Heart left ventricle (tissue), 16 donors: ENCODE measurements at regions not wholly inside any gene's neighbourhood (a gene's known extent, or its start where the extent isn't known, plus 50 kb on each side); places are given as distances from the start of the nearest gene placed in this dataset.
"Not testable (repeated sequence)": the region's sequence is repeated elsewhere in the genome, so short reads cannot be mapped to it uniquely, and the experiment has no call there.

Experiments
- ATAC-seq, 4 donors: fragments of 200-7000 bp; cut with Tn5 transposase; one replicate each; pipeline ENCODE4 v1.9.1; 2020 to 2022; ENCODE audit warnings: moderate library complexity in 4 of 4, mild to moderate bottlenecking in 3 of 4, moderate number of reproducible peaks in 1 of 4
- DNase-seq, 5 donors: peaks; one replicate each; pipeline ENCODE4 v3.0.0-alpha.2; 2020
- H3K27ac ChIP-seq, 12 donors: fragments of 200-600 bp; sonication (generic) in 4 of 12; one replicate each; pipeline versions ENCODE4 v1.5.0 to v1.8.0; 2016 to 2022; ENCODE audit warnings: mild to moderate bottlenecking in 2 of 12
- H3K27me3 ChIP-seq, 9 donors: fragments of 200-600 bp; sonication (generic) in 2 of 9; one replicate each; pipeline versions ENCODE4 v1.5.1 to v1.8.0; 2016 to 2022; ENCODE audit warnings: mild to moderate bottlenecking in 3 of 9
- H3K36me3 ChIP-seq, 9 donors: fragments of 200-600 bp; sonication (generic) in 2 of 9; one replicate each; pipeline versions ENCODE4 v1.5.0 to v1.8.0; 2018 to 2022; ENCODE audit warnings: mild to moderate bottlenecking in 2 of 9
- H3K4me1 ChIP-seq, 12 donors: fragments of 200-600 bp; sonication (generic) in 4 of 12; one replicate each; pipeline versions ENCODE4 v1.5.0 to v1.8.0; 2016 to 2022; ENCODE audit warnings: mild to moderate bottlenecking in 3 of 12
- H3K4me3 ChIP-seq, 12 donors: fragments of 200-600 bp; sonication (generic) in 4 of 12; one replicate each; pipeline versions ENCODE4 v1.5.0 to v1.8.0; 2017 to 2022; ENCODE audit warnings: mild to moderate bottlenecking in 9 of 12, moderate library complexity in 4 of 12
- H3K9me3 ChIP-seq, 12 donors: fragments of 200-600 bp; sonication (generic) in 4 of 12; one replicate each; pipeline versions ENCODE4 v1.5.0 to v1.8.0; 2016 to 2022; ENCODE audit warnings: mild to moderate bottlenecking in 1 of 12
- CTCF ChIP-seq, 12 donors: fragments of 200-600 bp; sonication (generic) in 4 of 12; IDR thresholded peaks; one replicate each; pipeline versions ENCODE4 v1.5.0 to v1.8.0; 2018 to 2022; ENCODE audit warnings: antibody characterized with exemption in 12 of 12, mild to moderate bottlenecking in 5 of 12
- POLR2A ChIP-seq, 2 donors: fragments of 450-650 bp; IDR thresholded peaks; one replicate each; pipeline ENCODE4 v1.6.1; 2017; ENCODE audit warnings: antibody characterized with exemption in 2 of 2, mild to moderate bottlenecking in 2 of 2, moderate library complexity in 2 of 2
- WGBS, 4 donors: extraction: QIAGEN DNeasy Blood & Tissue Kit in 2 of 4; methylation state at CpG; one replicate each; pipeline versions ENCODE4 v1.1.5 to v1.1.7; 2013 to 2018; 5-methylcytosine and 5-hydroxymethylcytosine counted together
- intact Hi-C, 10 donors: fragments of 100-400 bp; cut with DNase I; formaldehyde crosslinking; loops; one replicate each; pipeline versions ENCODE4 v1.11.1 to v1.14.2; 2022
- donor health status: ischemic (EF 13 %, LVEDD 7.1; RV severe dilation, severe dysfunction).
- donor health status: healthy with polysubstance abuse.
- donor health status: DM: no; HTN: yes; CAD: no.
- donor health status: DM: no; HTN: no; CAD: no.
- donor health status: ischemic (EF 25% LVEDD 6.9; RV normal size, moderate dysfunction).
- donor health status: ischemic (EF 25% LVEDD 5.7; RV mildly dilated, moderate dysfunction).
- donor health status: healthy.
- donor health status: DM: yes; HTN: yes; CAD: no.
- donor health status: ischemic (EF 35%, LVEDD 5.7; RV mildly dilated, moderate dysfunction).
- donor health status: nonischemic (EF 11% LVEDD 7.7; RV severe dilation, severe dysfunction).
- donor health status: DM: yes; HTN: yes; CAD: no.
- donor health status: PGD.
- donor health status: ischemic (EF 29% LVEDD 5.4; RV normal size, mild dysfunction).
- donor health status: nonischemic (EF 23%, LVEDD 6.1; RV moderate dilation, normal function).

- Histone ChIP-seq H3K36me3 (no peaks in the 10 kb centered on the region), H3K27me3 (peaks cover 0 to 7% (median 0%) of the 10 kb centered on the region in 9 donors), H3K9me3 (no peaks in the 10 kb centered on the region), H3K4me3 (no peak overlapping the region), H3K4me1 (no peaks in the 10 kb centered on the region), H3K27ac (no peak overlapping the region)
- WGBS, 4 donors = 53 to 73% (median 62%) methylated on average over 2 of the region's 2 CpGs
- DNase-seq (no peak), ATAC-seq (no peak)
- no peak for TF ChIP-seq POLR2A (IDR thresholded peaks at IDR 0.05)
- no peak for TF ChIP-seq CTCF (IDR thresholded peaks at IDR 0.05)
- intact Hi-C loops = no loop called here
Measured at GRCh38 chr11:116043857-116044256, 539.6 kb upstream of the CADM1 start.

- H3K27me3 ChIP-seq, H3K36me3 ChIP-seq, H3K27ac ChIP-seq, intact Hi-C loops, H3K9me3 ChIP-seq, H3K4me1 ChIP-seq, ATAC-seq, DNase-seq, H3K4me3 ChIP-seq: not testable (repeated sequence)
- WGBS, 4 donors = 91 to 97% (median 94%) methylated on average over 6 of the region's 6 CpGs
Measured at GRCh38 chr11:116043059-116043458, 538.8 kb upstream of the CADM1 start.

- intact Hi-C loops = no loop called here
- WGBS, 4 donors = 87 to 95% (median 90%) methylated on average over 4 of the region's 4 CpGs
- DNase-seq (no peak), ATAC-seq (no peak)
- peaks cover 0 to 7% (median 0%) of the 10 kb centered on the region in 9 donors for H3K27me3 ChIP-seq
- H3K9me3 ChIP-seq = no peaks in the 10 kb centered on the region
- H3K4me1 ChIP-seq = peaks cover 0 to 5% (median 0%) of the 10 kb centered on the region in 12 donors
- TF ChIP-seq CTCF (IDR thresholded peaks at IDR 0.05) (no peak), POLR2A (IDR thresholded peaks at IDR 0.05) (no peak)
- no peaks in the 10 kb centered on the region for H3K36me3 ChIP-seq
- H3K27ac ChIP-seq = no peak overlapping the region
- no peak overlapping the region for H3K4me3 ChIP-seq
Measured at GRCh38 chr11:116042146-116042545, 537.9 kb upstream of the CADM1 start.

- Histone ChIP-seq H3K27ac (no peak overlapping the region), H3K36me3 (no peaks in the 10 kb centered on the region), H3K4me3 (no peak overlapping the region), H3K9me3 (no peaks in the 10 kb centered on the region), H3K27me3 (peaks cover 0 to 7% (median 0%) of the 10 kb centered on the region in 9 donors), H3K4me1 (peaks cover 0 to 5% (median 0%) of the 10 kb centered on the region in 12 donors)
- intact Hi-C loops = no loop called here
- ATAC-seq (peak in 1 of 4 donors; percentile 42), DNase-seq (no peak)
- WGBS, 4 donors = 42 to 55% (median 47%) methylated on average over 2 of the region's 2 CpGs
- TF ChIP-seq CTCF (IDR thresholded peaks at IDR 0.05) = no peak
- TF ChIP-seq POLR2A (IDR thresholded peaks at IDR 0.05) = no peak
Measured at GRCh38 chr11:116037861-116038260, 533.6 kb upstream of the CADM1 start.

GRCh38 chr11:116035977-116036376, 531.8 kb upstream of the CADM1 start:
- H3K4me3 ChIP-seq = no peak overlapping the region
- 58 to 72% (median 65%) methylated on average over 5 of the region's 5 CpGs for WGBS, 4 donors
- H3K27ac ChIP-seq = no peak overlapping the region
- ATAC-seq = no peak
- DNase-seq = no peak
- intact Hi-C loops = no loop called here
- TF ChIP-seq CTCF (IDR thresholded peaks at IDR 0.05) (no peak), POLR2A (IDR thresholded peaks at IDR 0.05) (no peak)
- no peaks in the 10 kb centered on the region for H3K9me3 ChIP-seq
- no peaks in the 10 kb centered on the region for H3K36me3 ChIP-seq
- peaks cover 0 to 5% (median 0%) of the 10 kb centered on the region in 12 donors for H3K4me1 ChIP-seq
- H3K27me3 ChIP-seq = peaks cover 0 to 5% (median 0%) of the 10 kb centered on the region in 9 donors
